GM04504 (cell line): ENCODE measurements at regions not wholly inside any gene's neighbourhood (a gene's known extent, or its start where the extent isn't known, plus 50 kb on each side); places are given as distances from the start of the nearest gene placed in this dataset.
"Not testable (repeated sequence)": the region's sequence is repeated elsewhere in the genome, so short reads cannot be mapped to it uniquely, and the experiment has no call there.

ENCODE experiments used
- DNase-seq: peaks from one replicate; pipeline ENCODE4 v3.0.0-alpha.2; 2012; ENCODE audit warnings: low read depth

GRCh38 chr16:61432421-61432820 is 603.8 kb downstream of the CDH8 start:
- no peak for DNase-seq

GRCh38 chr16:61421111-61421510 is 615.1 kb downstream of the CDH8 start:
- DNase-seq: no peak

GRCh38 chr16:61419791-61420190 is 616.4 kb downstream of the CDH8 start:
- DNase-seq: no peak

GRCh38 chr16:61418802-61419201 is 617.4 kb downstream of the CDH8 start:
- DNase-seq: not testable (repeated sequence)

GRCh38 chr16:61415126-61415525 is 621.1 kb downstream of the CDH8 start:
- DNase-seq: no peak

- DNase-seq: no peak
These were observed 623.2 kb downstream of the CDH8 start for GRCh38 chr16:61413021-61413420.

- DNase-seq: no peak
These were observed 623.7 kb downstream of the CDH8 start for GRCh38 chr16:61412562-61412961.

- DNase-seq: no peak
These were observed 626.6 kb downstream of the CDH8 start for GRCh38 chr16:61409604-61410003.

- DNase-seq: no peak
These were observed 632.9 kb downstream of the CDH8 start for GRCh38 chr16:61403386-61403785.

- DNase-seq: no peak
These were observed 644.3 kb downstream of the CDH8 start for GRCh38 chr16:61391896-61392295.

GRCh38 chr16:61390965-61391637 is 645.1 kb downstream of the CDH8 start:
- no peak for DNase-seq

- DNase-seq: no peak
These were observed 650.7 kb downstream of the CDH8 start for GRCh38 chr16:61385392-61386071.

- DNase-seq: no peak
These were observed 653.8 kb downstream of the CDH8 start for GRCh38 chr16:61382435-61382834.

GRCh38 chr16:61379311-61379710 is 656.9 kb downstream of the CDH8 start:
- no peak for DNase-seq

- DNase-seq: no peak
These were observed 662.2 kb downstream of the CDH8 start for GRCh38 chr16:61374071-61374470.

GRCh38 chr16:61371881-61372280 is 664.4 kb downstream of the CDH8 start:
- DNase-seq: no peak

- DNase-seq: no peak
These were observed 664.9 kb downstream of the CDH8 start for GRCh38 chr16:61371388-61371787.

- DNase-seq: no peak
These were observed 665.7 kb downstream of the CDH8 start for GRCh38 chr16:61370564-61370963.

GRCh38 chr16:61366006-61366405 is 670.2 kb downstream of the CDH8 start:
- DNase-seq: no peak

GRCh38 chr16:61364990-61365389 is 671.2 kb downstream of the CDH8 start:
- DNase-seq: no peak

GRCh38 chr16:61362585-61362984 is 673.7 kb downstream of the CDH8 start:
- no peak for DNase-seq

- DNase-seq: no peak
These were observed 691.4 kb downstream of the CDH8 start for GRCh38 chr16:61344791-61345190.

GRCh38 chr16:61332461-61332860 is 703.8 kb downstream of the CDH8 start:
- DNase-seq: no peak

GRCh38 chr16:61324044-61324443 is 712.2 kb downstream of the CDH8 start:
- no peak for DNase-seq
